ENCODE measurements at regions not wholly inside any gene's neighbourhood (a gene's known extent, or its start where the extent isn't known, plus 50 kb on each side); places are given as distances from the start of the nearest gene placed in this dataset.

GRCh38 chr18:28407681-28408080, 230.8 kb upstream of the CDH2 start:
- no peak for DNase-seq

DNA sequence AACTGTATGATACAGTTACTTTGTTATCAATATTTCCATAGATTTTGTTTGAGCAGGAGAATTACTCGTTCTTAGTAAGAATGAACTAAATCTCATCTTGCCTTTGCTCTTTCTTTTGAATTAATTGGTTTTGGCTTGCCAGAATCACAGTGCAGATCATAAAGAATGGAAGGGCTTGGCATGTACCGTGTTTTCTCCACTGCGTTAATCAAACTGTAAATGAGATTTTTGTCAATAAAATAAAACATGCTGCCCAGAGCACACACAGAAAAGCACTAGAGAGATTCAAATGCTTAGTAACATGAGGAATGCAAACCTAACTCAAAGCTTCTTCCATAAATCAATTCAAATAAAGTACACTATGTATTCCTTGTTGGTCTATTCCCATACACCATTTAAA, 229.6 kb upstream of the CDH2 start:
- no peak for DNase-seq

DNA sequence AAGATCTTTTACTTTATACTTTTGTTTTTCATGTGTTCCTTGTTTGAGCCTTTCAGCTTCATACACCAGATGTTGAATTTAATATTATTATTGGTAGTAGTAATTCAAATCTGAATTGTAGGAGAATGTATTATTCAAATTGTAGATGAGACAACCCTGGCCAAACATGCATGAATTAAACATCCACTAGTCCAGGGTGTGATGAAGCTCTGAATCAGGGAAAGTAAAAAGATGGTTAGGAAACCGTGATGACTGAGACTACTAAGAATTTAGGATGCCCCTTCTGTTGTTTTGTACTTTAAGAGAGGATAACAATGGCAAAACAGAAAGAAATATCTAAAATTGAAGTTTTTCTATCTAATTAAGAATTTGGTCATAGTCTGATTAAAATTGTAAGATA, 227.8 kb upstream of the CDH2 start:
- DNase-seq: no peak

DNA sequence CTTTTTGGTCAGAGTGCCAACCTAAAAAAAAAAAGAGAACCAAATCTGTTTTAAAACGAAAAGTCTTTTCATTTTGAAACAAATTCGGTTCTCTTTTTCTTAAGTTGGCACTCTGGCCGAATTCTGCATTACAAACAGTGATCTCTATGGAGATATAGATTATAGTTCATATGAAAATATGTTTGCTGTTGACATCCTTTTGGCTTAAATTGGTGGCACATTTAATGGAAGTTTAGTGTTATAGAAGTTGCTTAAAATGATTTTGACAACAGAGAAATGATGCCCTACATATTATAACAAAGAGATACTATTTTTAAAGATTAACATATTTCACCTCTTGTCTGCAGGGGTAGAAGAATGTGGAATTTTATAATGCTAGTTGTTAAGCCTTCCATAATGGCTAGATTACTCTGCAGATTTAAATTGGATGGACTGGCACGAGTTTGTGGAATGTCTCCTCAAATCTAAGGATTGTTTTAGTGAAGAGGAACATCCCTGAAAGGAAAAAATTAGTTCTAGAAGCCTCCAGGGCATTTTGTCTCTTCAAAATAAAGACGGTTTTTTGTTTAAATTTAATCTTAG, 222.9 kb upstream of the CDH2 start:
- DNase-seq: no peak

GRCh38 chr18:28398471-28398870, 221.5 kb upstream of the CDH2 start:
- no peak for DNase-seq

DNA sequence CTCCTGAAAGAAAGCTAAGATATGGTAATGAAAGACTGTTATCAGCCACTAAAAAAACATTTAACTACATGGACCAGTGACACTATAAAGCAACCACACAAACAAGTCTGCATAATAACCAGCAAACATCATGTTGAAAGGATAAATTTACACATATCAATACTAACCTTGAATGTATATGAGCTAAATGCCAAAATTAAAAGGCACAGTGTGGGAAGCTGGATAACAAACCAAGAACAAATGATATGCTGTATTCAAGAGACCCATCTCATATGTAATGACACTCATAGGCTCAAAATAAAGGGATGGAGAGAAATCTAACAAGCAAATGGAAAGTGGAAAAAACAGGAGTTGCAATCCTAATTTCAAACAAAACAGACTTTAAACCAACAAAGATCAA, 213.1 kb upstream of the CDH2 start:
- no peak for DNase-seq

DNA sequence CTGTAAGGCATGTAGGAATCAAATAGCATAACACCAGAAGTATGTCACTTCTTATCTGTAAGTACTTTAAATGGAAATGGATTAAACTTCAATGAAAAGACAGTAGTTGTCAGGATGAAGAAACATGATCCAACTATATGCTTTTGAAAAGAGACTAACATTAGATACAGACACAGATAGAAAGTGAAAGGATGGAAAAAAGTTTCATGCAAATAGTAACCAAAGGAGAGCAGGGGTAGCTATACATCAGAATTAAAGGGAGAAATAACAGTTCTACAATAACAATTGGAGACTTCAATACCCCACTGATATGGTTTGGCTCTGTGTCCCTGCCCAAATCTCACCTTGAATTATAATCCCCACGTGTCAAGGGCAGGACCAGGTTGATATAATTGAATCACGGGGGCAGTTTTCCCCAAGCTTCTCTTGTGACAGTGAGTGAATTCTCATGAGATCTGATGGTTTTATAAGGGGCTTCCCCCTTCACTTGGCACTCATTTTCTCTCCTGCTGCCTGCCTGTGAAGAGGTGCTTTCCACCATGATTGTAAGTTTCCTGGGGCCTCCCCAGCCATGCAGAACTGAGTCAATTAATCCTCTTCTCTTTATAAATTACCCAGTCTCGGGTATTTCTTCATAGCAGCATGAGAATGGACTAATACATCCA, 205.4 kb upstream of the CDH2 start:
- DNase-seq: no peak

GRCh38 chr18:28372186-28372585, 195.3 kb upstream of the CDH2 start:
- no peak for DNase-seq

DNA sequence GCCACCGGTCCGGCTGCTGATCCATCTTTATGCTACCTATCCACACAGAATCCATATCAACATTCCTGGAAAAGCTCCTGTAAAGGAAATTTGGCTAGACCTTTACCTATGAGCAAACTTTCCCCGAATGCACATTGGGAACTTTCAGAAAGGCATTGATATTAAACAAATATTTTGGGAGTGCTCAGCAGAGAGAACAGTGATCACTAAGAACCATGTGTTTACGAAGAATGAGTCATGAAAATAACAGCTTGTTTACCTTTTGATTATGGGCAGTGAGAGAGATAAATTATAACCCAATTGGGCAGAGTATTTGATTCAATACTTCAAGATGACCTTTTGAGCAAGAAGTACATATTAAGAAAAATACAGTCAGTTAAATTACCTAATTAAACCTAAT, 189.7 kb upstream of the CDH2 start:
- no peak for DNase-seq

DNA sequence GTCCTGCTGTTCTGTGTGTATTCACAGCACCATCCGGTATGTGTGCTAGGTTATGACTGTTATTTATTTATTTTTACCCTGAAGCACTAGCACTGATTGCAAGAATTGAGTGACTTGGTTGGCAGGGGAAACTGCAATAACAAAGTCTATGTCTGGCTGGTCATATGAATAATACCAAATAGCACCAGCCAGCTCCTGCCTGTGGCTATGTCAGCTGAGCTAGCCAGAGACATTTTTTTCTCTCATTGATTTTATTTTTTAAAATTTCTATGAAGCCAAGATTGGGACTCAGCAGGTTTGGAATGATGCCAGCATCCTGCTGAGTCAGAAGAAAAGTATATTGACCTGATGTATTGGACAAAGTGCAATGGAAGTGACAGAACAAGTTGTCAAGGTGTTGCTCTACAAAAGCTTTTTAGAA, 188.5 kb upstream of the CDH2 start:
- DNase-seq: no peak

GRCh38 chr18:28363124-28363523, 186.2 kb upstream of the CDH2 start:
- no peak for DNase-seq

DNA sequence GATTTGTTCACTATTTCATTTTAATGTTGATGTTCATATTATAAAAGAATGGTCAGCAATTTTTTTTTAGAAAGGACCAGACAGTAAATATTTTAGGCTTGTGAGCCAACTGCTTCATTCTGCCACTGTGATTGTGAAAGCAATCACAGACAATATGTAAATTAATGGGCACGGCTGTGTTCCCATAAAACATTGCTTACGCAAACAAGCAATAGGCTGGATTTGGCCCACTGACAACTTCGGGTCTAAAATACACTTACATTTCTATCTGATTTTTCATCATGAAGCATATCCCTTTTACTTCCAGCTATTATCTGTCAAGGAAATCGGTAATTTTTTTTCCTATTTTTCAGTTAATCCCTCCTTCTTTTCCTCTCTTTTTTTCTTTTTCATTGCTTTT, 182.2 kb upstream of the CDH2 start:
- no peak for DNase-seq

- DNase-seq: no peak
Measured at GRCh38 chr18:28357766-28358401, 181.0 kb upstream of the CDH2 start.

DNA sequence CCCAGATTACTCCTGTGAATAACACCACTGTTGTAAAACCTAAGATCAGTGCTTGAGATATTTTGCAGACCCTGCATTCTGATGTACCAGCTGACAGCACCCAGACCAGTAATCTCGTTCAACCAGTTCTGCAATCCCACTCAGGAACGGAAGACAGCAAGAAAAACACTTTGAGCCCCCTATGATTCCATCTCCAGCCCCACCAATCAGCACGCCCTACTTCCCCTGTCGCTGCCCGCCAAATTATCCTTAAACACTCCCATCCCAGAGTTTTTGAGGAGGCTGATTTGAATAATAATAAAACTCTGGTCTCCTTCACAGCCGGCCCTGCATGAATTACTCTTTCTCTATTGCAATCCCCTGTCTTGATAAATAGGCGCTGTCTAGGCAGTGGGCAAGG, 173.9 kb upstream of the CDH2 start:
- no peak for DNase-seq

GRCh38 chr18:28342231-28342630, 165.3 kb upstream of the CDH2 start:
- DNase-seq: no peak

DNA sequence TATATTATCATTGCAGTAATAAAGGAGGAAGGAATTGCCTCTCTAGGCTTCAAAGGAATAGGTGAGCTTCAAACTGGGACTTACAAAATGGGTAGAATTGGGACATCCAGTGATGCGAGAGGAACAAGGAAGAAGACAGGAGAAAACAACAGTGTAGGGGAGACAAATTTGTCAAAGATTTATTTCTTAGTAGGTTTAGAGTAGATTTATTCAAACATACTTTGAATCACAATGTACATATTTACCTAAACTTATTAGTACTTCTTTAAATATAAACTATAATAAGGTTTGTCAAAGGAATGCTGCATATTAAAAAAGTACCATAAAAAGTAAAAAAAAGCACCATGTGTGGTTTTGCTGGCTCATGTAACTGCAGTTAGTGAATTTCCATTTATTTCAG, 161.4 kb upstream of the CDH2 start:
- no peak for DNase-seq

DNA sequence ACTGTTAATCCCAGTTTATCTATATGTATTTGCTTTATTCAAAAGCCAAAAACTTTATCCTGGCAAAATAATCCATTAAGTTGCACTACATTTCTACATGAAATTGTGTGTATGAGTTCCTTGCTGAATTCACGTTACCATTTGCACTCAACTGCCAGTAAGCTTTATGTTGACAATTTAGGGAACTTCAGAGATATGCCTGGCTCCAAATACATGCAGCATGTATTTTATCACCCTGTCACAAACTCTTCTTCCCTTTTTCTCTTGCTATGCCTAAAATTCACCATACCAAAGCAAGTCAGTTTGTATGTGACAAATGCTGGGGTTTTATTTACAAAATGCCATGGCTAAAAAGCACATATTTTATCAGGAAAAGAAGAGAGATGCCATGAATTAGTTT, 157.6 kb upstream of the CDH2 start:
- DNase-seq: no peak

- DNase-seq: no peak
Measured at GRCh38 chr18:28332071-28332470, 155.1 kb upstream of the CDH2 start.

- no peak for DNase-seq
Measured at GRCh38 chr18:28331551-28331950, 154.6 kb upstream of the CDH2 start.

DNA sequence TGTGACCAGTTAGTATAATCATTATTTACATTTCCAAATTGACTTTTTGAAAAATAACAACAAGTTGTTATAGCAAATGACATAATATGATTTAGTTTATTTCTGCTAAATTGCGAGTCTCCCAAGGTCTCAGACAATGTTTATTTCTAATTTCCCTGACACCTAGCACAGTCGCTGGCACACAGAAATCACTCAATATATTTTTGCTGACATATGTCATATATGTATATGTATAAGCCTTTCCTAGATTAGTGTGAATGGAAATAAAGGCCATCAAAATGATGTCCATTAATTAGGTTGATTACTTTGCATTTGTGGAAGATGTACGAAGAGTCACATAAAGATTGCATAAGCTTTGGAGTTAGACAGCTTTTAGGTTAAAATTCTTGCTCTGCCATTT, 136.7 kb upstream of the CDH2 start:
- no peak for DNase-seq

- DNase-seq: no peak
Measured at GRCh38 chr18:28288784-28289183, 111.9 kb upstream of the CDH2 start.

- DNase-seq: no peak
Measured at GRCh38 chr18:28287146-28287545, 110.2 kb upstream of the CDH2 start.

DNA sequence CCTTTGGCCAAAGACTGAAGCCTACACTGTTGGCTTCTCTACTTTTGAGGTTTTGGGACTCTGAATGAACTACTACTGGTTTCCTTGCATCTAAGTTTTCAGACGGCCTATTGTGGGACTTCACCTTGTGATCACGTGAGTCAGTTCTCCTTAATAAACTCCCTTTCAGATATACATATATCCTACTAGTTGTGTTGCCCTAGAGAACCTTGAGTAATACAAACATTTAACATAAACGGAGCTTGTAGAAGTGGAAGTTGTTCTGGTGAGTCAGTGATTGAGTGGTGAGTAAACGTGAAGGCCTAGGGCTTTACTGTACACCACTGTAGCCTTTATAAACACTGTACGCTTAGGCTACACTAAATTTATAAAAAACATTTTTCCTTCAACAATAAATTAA, 107.2 kb upstream of the CDH2 start:
- no peak for DNase-seq

GRCh38 chr18:28281400-28281799, 104.5 kb upstream of the CDH2 start:
- no peak for DNase-seq

- no peak for DNase-seq
Measured at GRCh38 chr18:28269750-28270149, 92.8 kb upstream of the CDH2 start.

All from CD4-positive, alpha-beta T cell treated with Interleukin-15 for 1 hour (primary cell).